GM21390 (cell line): ENCODE measurements at regions not wholly inside any gene's neighbourhood (a gene's known extent, or its start where the extent isn't known, plus 50 kb on each side); places are given as distances from the start of the nearest gene placed in this dataset.
"Not testable (repeated sequence)": the region's sequence is repeated elsewhere in the genome, so short reads cannot be mapped to it uniquely, and the experiment has no call there.

Experiments used
- ATAC-seq: cut with Tn5 transposase; IDR thresholded peaks from one replicate; pipeline ENCODE4 v1.9.1; 2021; ENCODE audit not compliant: unreplicated experiment

DNA sequence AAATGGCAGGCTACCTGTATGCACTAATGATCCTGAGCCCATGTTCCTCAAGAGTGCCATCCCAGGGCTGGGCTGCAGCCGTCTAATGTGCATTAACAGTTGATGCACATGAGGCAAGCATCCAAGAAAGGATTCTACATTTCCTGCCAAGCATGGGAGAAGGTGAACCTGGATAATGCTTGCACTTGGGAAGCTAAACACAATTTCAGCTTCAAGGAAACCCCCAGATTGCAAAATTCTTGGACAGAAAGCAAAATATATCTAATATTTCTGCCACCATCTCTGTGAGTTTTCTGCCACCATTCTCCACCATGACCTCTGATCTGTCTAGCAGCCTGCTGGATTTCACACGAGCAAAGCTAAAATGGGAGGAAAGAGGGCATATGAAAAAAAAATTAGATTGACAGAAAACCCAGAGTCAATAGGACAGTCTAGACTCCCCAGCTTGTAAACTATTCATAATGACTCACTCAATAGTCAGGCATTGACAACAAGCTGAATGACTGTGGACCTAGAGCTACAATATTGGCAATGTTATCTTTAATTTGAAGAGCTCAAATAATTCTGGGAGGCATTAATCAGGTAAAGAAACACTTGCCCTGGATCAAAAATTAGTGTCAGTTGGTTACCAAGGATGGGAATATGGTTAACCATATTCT is 91.9 kb upstream of the BCL2L14 start:
- ATAC-seq, result no peak

DNA sequence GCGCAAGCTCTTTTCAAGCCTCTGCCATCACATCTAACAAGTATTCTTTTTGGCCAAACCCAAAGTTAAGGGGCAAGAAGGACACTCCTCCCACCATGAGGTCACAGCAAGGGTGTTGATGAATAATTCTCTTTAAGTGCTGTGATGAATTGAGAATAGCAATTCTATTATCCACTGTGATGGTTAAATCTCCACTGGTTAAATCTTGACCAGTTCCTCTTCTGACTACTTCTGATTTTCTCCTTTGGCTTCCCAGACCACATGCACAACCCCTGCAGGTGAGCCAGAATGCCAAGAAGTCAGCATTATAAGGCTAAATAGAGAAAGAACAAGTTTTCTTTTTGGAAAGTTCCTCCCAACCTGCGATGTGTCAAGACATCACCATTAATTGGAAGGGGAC is 90.6 kb upstream of the BCL2L14 start:
- no peak for ATAC-seq

DNA sequence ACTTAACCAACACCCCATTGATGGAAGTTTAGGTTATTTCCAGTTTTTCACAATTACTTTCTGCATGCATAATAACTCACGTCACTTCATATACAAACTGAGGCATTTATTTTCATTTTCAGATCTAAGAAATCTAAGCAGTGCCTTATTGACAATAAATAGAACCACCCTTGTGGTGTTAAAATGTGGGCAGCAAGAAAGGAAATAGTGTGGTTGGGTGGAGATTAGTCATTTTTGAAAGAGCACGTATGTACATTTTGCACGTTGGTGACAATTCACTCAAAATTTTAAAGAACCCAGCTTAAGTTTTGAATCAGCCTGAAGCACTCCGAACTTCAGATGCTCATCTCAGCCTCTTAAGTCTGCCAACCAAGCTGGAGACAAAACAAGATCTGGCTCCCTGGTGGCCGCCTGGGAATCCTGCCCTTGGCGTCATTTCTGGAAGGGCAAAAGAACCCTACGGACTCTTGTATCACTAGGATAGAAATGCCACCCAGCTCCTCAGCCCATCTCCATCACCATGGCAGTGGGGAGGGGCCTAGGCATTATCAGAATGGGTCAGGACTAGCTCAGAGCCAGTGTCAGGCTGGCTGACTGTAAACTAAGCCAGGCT is 89.5 kb upstream of the BCL2L14 start:
- ATAC-seq, result peak; percentile 90

DNA sequence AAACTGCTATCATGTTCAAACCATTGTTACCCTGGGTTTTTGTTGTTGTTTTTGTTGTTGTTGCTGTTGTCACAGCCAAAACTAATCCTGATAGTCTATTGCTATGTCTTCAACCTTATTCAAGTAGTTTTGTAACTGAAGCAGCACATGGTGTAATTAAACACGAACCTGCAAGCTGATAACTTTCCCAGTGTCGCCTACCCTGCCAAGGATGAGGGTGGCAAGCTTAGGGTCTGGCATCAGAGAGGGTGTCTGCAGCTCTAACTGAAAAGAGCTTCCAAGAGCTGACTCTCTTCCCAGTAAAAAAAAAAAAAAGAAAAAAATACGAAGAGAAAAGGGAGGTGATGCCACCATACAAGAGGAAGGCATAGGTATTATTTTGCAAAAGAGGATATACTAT is 86.3 kb upstream of the BCL2L14 start:
- no peak for ATAC-seq

DNA sequence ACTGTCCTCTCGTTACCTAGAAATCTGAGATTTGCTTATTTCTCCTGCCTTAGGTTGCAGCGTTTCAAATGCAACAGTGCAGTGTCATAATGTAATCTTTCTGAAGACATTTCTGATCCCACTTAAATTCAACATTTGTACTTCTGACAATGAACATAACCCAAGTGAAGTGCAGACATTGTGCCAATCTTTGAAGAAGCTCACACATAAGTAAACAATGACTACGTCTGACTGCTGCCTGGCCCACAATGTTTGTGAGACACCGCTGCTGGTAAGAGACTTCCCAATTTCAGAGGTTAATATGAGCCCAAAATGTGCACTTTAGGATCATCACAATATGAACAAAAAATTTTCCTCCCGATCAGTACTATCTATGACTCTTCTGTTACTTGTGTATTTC is 84.6 kb upstream of the BCL2L14 start:
- no peak for ATAC-seq

DNA sequence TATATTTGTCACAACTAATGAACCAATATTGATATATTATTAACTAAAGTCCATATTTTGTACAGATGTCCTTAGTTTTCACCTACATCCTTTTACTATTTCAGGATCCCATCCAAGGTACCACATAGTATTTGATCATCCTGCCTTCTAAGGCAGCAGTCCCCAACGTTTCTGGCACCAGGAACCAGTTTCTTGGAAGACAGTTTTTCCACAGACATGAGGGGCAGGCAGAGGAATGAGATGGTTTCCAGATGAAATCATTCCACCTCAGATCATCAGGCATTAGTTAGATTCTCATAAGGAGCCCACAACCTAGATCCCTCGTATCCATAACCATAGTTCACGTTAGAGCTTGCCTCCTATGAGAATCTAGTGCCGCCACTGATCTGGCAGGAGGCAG is 82.8 kb upstream of the BCL2L14 start:
- ATAC-seq, result no peak

DNA sequence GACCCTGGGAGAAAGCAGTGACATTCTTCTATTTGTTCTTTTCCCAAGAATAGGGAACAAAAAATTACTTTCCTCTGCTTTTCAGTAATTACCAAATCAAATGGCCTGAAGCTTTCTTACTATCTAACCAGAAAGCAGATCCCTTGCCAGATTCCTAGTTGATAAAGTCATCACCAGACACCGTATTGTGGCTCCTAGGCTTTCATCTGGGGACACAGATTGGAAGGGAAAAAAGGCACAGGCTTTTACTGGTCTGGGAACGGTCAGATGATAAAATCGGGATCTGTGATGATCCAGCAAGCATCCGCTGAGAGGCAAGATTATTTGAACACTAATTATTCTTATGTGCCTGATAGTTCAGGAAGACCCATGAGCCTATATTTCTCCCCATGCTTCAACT is 79.1 kb upstream of the BCL2L14 start:
- no peak for ATAC-seq

DNA sequence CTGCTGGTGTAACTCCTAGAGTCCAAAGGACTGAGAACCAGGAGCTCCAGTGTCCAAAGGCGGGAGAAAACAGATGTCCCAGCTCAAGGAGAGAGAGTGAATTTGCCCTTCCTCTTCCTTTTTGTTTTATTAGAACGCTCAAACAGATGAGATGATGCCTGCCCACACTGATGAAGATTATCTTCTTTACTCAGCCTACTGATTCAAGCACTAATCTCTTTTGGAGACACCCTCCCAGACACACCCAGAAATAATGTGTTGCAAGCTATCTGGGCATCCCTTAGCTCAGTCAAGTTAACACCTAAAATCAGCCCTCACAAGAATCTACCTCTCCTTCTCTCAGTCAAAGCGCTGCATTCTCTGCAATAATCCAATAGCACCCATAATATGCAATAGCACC is 78.2 kb upstream of the BCL2L14 start:
- no peak for ATAC-seq

DNA sequence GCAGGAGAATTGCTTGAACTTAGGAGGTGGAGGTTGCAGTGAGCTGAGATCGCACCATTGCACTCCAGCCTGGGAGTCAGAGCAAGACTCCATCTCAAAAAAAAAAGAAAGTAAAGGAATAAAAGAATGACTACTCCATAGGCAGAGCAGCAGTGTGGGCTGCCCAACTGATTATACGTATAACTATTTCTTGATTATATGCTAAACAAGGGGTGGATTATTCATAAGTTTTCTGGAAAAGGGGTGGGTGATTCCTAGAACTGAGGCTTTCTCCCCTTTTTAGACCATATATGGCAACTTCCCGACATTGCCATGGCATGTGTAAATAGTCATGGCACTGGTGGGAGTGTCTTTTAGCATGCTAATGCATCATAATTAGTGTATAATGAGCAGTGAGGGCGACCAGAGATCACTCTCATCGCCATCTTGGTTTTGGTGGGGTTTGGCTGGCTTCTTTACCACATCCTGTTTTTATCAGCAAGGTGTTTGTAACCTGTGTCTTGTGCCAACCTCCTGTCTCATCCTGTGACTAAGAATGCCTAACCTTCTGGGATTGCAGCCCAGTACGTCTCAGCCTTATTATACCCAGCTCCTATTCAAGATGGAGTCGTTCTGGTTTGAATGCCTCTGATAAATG is 72.3 kb upstream of the BCL2L14 start:
- not testable (repeated sequence) for ATAC-seq

DNA sequence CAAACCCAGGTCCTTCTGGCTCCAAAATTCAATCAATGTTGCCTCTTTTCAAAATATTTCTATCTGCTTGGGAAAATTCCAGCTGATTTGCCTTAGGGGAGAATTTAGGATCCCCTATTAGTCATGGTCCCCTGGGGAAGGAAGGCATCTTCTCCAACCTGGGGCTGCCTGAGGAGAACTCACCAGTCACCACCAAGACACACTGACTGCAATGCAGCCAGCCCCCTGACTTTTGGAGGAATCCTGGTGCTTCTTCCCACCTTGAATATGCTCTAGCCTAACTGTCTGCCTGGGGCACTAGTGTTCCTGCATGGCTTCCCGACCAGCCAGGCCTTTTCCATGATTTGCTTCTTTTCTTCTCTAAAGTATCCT is 71.8 kb upstream of the BCL2L14 start:
- no peak for ATAC-seq

DNA sequence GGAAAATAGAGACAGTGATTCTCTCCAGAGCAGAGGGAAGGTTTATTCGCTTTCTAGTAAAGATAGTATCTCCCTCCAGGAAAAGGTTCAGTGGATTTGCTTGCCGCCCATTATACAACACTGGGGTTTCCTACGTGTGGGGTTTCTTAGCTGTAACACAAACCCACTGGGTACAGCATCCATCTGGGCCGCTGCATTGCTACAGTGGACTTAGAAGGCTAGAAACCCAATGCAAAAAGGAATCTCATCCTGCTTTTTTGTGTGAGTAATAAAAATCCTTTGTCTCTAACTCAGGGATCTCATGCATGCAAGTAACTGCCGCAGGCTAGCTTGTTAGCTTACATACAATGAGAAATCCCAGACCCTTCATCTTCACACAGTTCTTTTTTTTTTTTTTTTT is 67.1 kb upstream of the BCL2L14 start:
- ATAC-seq, result no peak

DNA sequence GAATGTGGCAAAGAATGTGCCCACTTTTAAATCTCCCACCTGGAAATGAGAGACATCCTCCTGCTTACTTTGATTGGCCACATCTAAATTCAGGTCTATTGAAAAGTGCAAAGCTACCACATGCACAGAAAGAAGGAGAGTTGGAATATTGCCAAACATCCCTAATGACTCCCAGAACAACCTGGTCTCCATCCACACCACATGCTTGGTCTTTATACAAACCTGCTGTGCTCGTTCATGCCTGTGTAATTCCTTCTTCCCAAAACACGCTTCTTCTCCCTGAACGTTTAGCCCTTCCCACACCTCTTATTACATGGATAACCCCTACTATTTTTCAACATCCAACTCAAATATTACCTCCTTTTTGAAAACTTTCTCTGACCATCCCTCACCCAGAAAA is 66.2 kb upstream of the BCL2L14 start:
- no peak for ATAC-seq

DNA sequence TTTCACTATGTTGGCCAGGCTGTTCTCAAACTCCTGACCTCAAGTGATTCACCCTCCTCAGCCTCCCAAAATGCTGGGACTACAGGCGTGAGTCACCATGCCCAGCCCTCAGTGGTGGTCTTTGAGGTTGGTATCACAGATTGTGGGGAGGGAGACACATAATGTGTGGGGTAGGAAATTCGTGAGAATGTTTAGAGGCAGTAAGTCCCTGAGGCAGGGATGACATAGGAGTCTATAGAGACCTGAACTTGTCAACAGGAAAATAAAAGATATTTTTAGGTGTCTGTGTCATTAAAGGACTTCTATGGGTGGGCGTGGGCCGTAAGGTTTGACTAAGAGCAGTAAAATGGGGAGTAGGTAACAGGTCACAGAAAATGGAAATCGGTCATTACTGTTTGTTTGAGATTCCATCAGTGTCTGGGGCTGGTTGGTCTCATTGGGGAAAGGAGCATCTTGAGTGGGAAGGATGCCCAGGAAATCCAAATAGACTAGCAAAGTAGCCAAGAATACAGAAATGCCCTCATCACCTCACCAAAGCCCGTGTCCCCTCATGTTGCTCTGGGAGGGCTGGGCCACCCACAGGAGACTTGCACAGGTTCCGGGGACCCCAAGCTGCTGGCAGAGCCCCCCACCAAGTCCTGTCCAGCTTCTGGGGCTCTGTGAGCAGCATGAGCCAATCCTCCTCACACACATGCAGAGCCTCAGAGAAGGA is 63.6 kb upstream of the BCL2L14 start:
- ATAC-seq, result no peak

DNA sequence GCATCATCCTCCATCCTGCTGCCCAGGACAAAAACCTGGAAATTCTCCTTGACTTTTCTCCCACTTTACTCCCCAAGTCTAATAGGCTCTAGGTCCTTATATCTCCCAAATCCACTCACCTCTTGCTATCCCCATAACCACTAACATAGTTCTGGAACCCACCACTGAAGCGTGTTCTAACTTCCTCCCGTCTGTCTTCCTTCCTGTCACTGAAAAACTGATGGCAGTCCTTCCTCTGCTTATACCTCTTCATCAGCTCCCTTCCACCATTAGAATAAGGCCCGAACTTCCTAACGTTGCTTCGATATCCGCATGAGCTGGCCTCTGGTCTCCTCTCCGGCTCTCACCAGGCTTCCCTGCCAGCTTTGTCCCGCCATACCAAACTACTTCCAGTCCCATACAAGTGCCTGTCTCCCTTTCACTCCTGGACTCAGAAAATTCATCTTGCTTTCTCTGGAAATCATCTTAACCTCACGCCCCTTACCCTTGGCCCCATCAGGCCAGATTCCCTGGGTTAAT is 63.0 kb upstream of the BCL2L14 start:
- ATAC-seq, result no peak

DNA sequence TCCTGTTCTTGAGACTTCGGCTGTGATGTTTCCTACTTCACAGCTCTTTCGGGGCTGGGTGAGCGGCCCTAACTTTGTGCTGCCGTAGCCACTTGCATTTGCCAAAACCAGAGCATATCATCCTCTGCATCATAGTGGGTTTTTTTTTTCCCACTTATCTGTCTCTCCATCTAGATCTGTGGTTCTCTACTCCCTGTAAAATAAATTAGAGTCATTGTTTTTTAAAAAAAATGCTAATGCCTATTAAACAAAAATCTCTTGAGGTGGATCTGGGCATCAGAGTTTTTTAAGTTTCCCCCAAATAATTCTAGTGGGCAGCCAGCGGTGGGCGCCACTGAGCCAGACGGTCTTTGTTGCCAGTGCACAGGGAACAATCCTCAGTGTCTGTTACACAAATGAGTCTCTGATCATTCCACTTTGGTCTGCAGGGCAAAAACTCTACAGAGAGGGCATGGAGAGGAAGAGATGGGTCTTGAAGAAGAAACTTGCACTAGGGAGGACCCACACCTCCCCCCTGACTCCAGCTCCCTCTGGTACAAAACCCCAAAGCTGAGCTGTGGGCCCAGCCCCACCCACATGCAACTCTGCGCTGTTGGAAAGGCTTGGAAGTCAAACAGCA is 62.4 kb upstream of the BCL2L14 start:
- no peak for ATAC-seq

DNA sequence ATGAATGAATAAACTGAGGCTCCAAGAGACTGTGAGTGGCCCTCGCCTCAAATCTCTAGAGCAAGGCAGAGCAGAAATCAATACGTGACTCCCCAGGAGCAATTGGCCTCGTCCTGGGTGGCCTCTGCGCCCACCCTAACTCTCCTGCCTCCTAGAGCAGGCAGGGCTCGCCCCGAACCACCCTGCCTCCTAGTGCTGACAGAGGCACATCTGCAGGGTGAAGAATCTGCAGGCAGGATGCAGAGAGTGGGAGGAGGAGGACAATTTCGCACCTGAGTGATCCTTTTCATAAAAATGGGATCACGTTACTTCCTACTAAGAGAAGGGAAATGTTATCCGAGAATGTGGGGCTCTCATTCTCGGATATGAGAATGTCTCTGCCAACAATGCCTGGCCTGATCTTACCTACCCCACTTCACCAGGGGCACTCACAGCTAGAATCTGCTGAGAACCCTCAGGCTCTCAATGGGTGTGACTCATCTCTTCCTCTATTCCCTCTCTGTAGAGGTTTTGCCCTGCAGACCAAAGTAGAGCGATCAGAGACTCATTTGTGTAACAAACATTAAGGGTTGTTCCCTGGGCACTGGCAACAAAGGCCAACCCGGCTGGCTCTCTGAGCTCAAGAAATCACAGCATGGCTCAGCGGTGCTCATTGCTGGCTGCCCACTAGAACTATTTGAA is 61.7 kb upstream of the BCL2L14 start:
- ATAC-seq, result peak; percentile 47

DNA sequence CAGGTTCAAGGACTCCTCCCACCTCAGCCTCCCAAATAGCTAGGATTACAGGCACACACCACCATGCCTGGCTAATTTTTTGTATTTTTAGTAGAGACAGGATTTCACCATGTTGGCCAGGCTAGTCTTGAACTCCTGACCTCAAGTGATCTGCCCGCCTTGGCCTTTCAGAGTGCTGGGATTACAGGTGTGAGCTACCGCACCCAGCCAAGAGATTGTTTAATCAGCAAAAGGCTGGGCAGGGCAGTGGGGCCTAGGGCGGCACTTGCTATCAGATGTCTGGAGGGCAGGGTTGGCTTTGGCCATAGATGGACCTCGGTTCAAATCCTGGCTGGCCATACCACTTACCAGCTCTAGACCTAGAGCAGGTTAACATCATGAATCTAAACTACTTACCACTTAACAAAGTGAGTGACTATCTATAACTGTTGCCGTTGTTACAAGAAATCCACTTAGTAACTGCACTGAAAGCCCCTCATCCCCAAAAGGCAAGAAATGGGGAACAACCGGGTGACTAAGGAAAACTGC is 60.9 kb upstream of the BCL2L14 start:
- not testable (repeated sequence) for ATAC-seq

DNA sequence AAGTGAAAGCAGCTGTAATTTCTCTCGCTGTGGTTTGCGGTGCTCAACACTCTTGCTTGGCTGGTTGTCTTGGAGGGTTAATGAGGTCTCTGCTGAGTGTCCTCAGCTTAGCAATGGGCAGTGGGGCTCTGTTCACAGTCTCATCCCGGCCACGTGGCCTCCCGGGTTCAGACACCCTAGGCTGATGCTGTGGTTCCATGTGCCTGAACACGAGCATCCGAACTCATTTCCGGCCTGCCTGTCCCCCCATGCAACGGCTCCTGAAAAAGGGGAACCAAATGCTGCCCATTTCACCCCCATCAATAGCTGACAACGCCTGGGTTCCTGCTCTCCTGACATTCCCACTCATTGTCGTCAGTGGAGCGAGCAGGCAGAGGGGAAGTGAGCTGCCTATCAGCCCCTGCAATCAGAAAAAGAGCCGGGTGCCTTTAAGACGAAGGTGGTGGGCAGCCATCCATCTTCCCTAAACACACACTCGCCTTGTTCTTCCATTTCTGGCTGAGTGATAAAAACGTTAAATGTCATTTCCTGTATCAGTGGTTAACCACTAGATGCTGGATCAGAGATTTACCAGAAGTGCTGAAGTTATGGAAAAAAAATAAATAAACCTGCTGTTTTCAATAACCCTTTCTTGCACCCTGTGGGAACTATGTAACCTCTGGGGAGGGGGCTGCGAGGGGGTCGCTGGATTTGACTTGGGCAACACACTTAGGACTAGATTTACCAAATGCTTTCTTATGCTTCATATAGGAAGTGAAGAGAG is 60.3 kb upstream of the BCL2L14 start:
- peak; percentile 47 for ATAC-seq

DNA sequence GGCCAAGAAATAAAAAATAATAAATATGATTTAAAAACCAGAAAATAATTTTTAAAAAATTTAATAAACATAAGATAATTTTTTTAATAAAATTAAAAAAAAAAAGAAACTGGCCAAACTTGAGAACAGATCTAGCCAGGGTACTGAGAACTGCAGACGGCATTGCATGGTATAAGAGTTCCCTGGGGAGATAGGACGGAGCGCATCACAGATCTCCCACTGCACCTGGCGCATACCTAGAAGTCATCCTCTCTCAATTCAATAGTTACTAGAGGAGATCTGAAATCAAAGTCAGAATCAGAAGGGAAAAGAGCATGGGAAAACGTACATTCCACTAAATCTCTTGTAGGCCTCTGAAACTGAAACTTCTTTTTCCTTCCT is 58.9 kb upstream of the BCL2L14 start:
- no peak for ATAC-seq
